Uterus (tissue), 3 donors: ENCODE measurements at regions not wholly inside any gene's neighbourhood (a gene's known extent, or its start where the extent isn't known, plus 50 kb on each side); places are given as distances from the start of the nearest gene placed in this dataset.

Source experiments
- DNase-seq, 2 donors: peaks; one replicate each; pipeline ENCODE4 v3.0.0-alpha.2; 2019 to 2020
- H3K27ac ChIP-seq, 2 donors: fragments of 200-600 bp; sonication (generic); 1 replicate in 1 of 2; 2 replicates in 1 of 2; pipeline ENCODE4 v1.5.1; 2016 to 2018
- H3K27me3 ChIP-seq, 2 donors: fragments of 200-600 bp; sonication (generic); one replicate each; pipeline ENCODE4 v1.5.1; 2018 to 2019; ENCODE audit warnings: control low read depth in 1 of 2
- H3K36me3 ChIP-seq, 2 donors: fragments of 200-600 bp; sonication (generic); one replicate each; pipeline ENCODE4 v1.5.1; 2019; ENCODE audit warnings: control low read depth in 1 of 2
- H3K4me1 ChIP-seq, 2 donors: fragments of 200-600 bp; sonication (generic); one replicate each; pipeline ENCODE4 v1.5.1; 2018 to 2019; ENCODE audit warnings: control low read depth in 1 of 2
- H3K4me3 ChIP-seq, 2 donors: fragments of 200-600 bp; sonication (generic); 1 replicate in 1 of 2; 2 replicates in 1 of 2; pipeline ENCODE4 v1.5.1; 2018 to 2019; ENCODE audit warnings: mild to moderate bottlenecking in 1 of 2
- H3K9me3 ChIP-seq, 2 donors: fragments of 200-600 bp; sonication (generic); one replicate each; pipeline ENCODE4 v1.5.1; 2019; ENCODE audit warnings: control low read depth in 1 of 2
- POLR2A ChIP-seq, 2 donors: fragments of 450-650 bp; IDR thresholded peaks; one replicate each; pipeline ENCODE4 v1.6.1; 2016; ENCODE audit warnings: antibody characterized with exemption in 2 of 2, mild to moderate bottlenecking in 1 of 2, moderate library complexity in 1 of 2
- intact Hi-C: fragments of 100-400 bp; cut with DNase I; formaldehyde crosslinking; loops from one replicate; pipeline ENCODE4 v1.15.1; 2023; ENCODE audit warnings: low total_unique reads
- TF ChIP-seq, protein P1 (sequence below), 4 experiments: fragments of 200-600 bp in 2 of 4; fragments of 450-650 bp in 2 of 4; sonication (generic) in 2 of 4; IDR thresholded peaks; one replicate each; pipeline ENCODE4 v1.5.1; 2016 to 2019; ENCODE audit warnings: antibody characterized with exemption in 4 of 4, mild to moderate bottlenecking in 2 of 4, moderate library complexity in 1 of 4
- donor health status: DM: yes; HTN: yes; CAD: no.

DNA sequence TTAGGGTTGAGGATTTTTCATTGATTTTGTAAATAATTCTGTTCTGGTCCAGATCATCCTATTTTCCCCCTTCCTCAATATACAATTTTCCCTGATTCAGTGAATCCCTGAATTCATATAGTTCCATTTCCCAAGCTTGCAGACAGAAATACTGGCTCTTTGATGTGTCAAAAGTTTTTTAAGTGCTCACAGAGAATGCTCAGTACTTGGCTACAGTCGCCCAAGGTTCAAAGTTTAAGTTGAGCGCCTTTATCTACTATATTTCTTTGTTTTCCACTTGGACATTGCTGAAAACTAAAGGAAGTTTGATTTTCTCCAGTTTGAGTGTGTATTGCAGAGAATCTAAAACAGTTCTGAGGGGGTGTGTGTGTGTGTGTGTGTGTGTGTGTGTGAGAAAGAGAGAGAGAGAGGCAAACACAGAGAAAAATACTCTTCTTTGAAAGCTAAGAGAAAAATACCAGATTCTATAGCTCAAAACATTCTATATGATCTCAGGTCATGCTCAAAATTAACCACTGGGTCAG, 136.2 kb upstream of the ACO1 start:
- H3K4me1 ChIP-seq, result no peaks in the 10 kb centered on the region
- TF ChIP-seq, protein P1, sequence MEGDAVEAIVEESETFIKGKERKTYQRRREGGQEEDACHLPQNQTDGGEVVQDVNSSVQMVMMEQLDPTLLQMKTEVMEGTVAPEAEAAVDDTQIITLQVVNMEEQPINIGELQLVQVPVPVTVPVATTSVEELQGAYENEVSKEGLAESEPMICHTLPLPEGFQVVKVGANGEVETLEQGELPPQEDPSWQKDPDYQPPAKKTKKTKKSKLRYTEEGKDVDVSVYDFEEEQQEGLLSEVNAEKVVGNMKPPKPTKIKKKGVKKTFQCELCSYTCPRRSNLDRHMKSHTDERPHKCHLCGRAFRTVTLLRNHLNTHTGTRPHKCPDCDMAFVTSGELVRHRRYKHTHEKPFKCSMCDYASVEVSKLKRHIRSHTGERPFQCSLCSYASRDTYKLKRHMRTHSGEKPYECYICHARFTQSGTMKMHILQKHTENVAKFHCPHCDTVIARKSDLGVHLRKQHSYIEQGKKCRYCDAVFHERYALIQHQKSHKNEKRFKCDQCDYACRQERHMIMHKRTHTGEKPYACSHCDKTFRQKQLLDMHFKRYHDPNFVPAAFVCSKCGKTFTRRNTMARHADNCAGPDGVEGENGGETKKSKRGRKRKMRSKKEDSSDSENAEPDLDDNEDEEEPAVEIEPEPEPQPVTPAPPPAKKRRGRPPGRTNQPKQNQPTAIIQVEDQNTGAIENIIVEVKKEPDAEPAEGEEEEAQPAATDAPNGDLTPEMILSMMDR (IDR thresholded peaks at IDR 0.05), result no peak
- TF ChIP-seq POLR2A (IDR thresholded peaks at IDR 0.05), result no peak
- no peaks in the 10 kb centered on the region for H3K36me3 ChIP-seq
- intact Hi-C loops, result no loop called here
- no peak overlapping the region for H3K27ac ChIP-seq
- H3K9me3 ChIP-seq, result no peaks in the 10 kb centered on the region
- no peak for DNase-seq
- no peaks in the 10 kb centered on the region for H3K27me3 ChIP-seq
- no peak overlapping the region for H3K4me3 ChIP-seq

DNA sequence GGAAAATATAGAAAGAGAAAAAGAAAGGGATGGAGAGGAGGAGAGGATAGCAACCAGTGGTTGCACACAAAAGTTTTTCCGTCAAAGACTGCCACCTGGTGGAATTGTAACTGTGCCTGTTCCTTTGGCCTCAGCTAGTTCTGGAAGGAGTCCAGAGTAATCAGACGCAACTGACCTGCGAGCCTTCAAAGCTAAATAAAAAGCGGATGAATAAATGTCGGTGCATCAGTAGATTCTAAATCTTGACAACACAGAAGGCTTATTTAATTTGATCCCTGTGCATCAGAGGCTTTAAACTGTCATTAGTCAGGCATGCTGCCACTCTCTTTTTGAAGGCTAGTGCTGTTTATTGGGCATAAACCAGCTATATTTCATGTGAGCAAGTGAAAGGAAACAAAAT, 132.9 kb upstream of the ACO1 start:
- peak; percentile 17 to 25 for DNase-seq
- no peak for TF ChIP-seq POLR2A (IDR thresholded peaks at IDR 0.05)
- TF ChIP-seq, protein P1 (IDR thresholded peaks at IDR 0.05), result peak; percentile 22 to 39 (median 36)
- intact Hi-C loops, result no loop called here

DNA sequence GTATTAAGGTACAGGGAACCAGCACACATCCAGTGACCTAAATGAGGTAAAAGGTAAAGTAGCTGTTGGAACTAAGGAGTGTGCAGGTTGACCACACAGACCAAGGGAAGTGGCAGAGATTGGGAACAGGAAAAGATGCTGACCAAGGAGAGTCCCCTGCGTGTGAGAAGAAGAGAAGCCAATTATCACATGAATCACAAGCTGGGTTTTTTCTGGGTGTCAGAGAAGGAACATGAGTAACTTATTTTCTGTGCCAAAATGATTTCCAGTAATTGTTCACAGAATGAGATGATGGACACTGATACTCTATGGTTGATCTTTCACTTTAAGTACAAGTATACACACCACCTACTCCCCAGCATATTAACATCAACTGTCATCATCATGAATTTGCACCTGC, 130.7 kb upstream of the ACO1 start:
- H3K27ac ChIP-seq, result no peak overlapping the region
- H3K27me3 ChIP-seq, result no peaks in the 10 kb centered on the region
- TF ChIP-seq, protein P1 (IDR thresholded peaks at IDR 0.05), result no peak
- TF ChIP-seq POLR2A (IDR thresholded peaks at IDR 0.05), result no peak
- no peaks in the 10 kb centered on the region for H3K36me3 ChIP-seq
- no peak for DNase-seq
- no peak overlapping the region for H3K4me3 ChIP-seq
- no peaks in the 10 kb centered on the region for H3K9me3 ChIP-seq
- no peaks in the 10 kb centered on the region for H3K4me1 ChIP-seq
- intact Hi-C loops, result no loop called here

More for the DNA sequence above, 132.9 kb upstream of the ACO1 start:
- no peak overlapping the region for H3K4me3 ChIP-seq
- no peak overlapping the region for H3K27ac ChIP-seq
- no peaks in the 10 kb centered on the region for H3K36me3 ChIP-seq
- no peaks in the 10 kb centered on the region for H3K4me1 ChIP-seq
- H3K27me3 ChIP-seq, result no peaks in the 10 kb centered on the region
- no peaks in the 10 kb centered on the region for H3K9me3 ChIP-seq

DNA sequence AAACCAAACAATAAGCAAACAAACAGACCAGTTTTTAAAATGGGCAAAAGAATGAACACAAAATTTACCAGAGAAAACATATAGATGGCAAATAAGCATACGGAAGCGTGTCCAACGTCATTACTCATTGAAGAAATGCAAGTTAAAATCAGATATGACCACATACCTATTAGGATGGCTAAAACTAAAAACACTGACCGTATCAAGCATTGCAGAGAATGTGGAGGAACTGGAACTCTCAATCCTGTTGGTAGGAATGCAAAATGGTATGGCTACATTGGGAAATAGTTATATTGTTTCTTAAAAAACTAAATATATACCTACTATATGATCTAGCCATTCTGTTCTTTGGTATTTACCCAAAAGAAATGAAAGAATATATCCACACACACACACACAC, 129.4 kb upstream of the ACO1 start:
- Histone ChIP-seq H3K27me3 (no peaks in the 10 kb centered on the region), H3K4me3 (no peak overlapping the region), H3K4me1 (no peaks in the 10 kb centered on the region), H3K27ac (no peak overlapping the region), H3K36me3 (no peaks in the 10 kb centered on the region), H3K9me3 (no peaks in the 10 kb centered on the region)
- no peak for DNase-seq
- intact Hi-C loops, result no loop called here
- TF ChIP-seq, protein P1 (IDR thresholded peaks at IDR 0.05), result no peak
- no peak for TF ChIP-seq POLR2A (IDR thresholded peaks at IDR 0.05)

DNA sequence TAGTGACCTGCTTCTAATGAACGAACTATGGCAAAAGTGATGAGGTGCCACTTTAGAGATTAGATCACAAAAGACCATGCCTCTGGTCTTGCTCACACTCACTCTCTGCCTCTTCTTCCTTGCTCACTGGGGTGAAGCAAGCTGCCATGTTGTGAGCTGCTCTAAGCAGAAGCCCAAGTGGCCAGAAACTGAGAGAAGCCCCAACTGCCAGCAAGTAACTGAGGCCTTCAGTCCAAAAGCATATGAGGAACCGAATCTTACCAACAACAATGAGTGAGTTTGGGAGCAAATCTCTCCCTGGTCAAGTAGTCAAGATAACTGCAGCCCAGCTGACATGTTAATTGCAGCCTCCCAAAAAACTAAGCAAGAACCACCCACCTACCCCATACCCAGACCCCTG, 126.0 kb upstream of the ACO1 start:
- no peak overlapping the region for H3K27ac ChIP-seq
- intact Hi-C loops, result no loop called here

More for the DNA sequence above, 126.0 kb upstream of the ACO1 start:
- Histone ChIP-seq H3K4me1 (no peaks in the 10 kb centered on the region), H3K9me3 (no peaks in the 10 kb centered on the region), H3K36me3 (no peaks in the 10 kb centered on the region), H3K27me3 (no peaks in the 10 kb centered on the region), H3K4me3 (no peak overlapping the region)
- TF ChIP-seq POLR2A (IDR thresholded peaks at IDR 0.05), result no peak
- TF ChIP-seq, protein P1 (IDR thresholded peaks at IDR 0.05), result no peak
- no peak for DNase-seq
